GM19395 (cell line): ENCODE measurements at regions not wholly inside any gene's neighbourhood (a gene's known extent, or its start where the extent isn't known, plus 50 kb on each side); places are given as distances from the start of the nearest gene placed in this dataset.
"Not testable (repeated sequence)": the region's sequence is repeated elsewhere in the genome, so short reads cannot be mapped to it uniquely, and the experiment has no call there.

Experiments
- ATAC-seq: cut with Tn5 transposase; IDR thresholded peaks from one replicate; pipeline ENCODE4 v1.9.1; 2021; ENCODE audit warnings: mild to moderate bottlenecking, moderate library complexity; ENCODE audit not compliant: unreplicated experiment

DNA sequence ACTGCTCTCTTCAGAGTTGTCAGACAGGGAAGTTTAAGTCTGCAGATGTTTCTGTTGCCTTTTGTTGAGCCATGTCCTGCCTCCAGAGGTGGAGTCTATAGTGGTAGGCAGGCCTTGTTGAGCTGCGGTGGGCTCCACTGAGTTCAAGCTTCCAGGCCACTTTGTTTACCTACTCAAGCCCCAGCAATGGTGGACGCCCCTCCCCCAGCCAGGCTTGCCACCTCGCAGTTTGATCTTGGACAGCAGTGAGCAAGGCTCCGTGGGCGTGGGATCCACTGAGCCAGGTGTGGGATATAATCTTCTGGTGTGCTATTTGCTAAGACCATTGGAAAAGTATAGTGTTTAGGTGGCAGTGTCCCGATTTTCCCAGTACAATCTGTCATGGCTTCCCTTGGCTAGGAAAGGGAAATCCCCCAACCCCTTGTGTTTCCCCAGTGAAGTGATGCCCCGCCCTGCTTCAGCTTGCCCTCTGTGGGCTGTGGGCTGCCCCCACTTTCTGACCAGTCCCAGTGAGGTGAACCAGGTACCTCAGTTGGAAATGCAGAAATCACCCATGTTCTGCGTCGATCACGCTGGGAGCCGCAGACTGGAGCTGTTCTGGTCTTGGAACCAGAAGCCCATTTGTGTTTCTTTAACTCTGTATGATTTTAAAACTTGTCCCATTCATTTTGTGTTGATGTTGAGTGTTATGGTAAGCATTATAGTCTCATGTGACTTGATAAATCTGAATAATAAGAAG, 89.2 kb upstream of the CALCR start:
- no peak for ATAC-seq

- not testable (repeated sequence) for ATAC-seq
Measured at GRCh38 chr7:93658163-93658562, 83.6 kb upstream of the CALCR start.

GRCh38 chr7:93651603-93652159, 77.2 kb upstream of the CALCR start:
- ATAC-seq: no peak

GRCh38 chr7:93646538-93646937, 72.0 kb upstream of the CALCR start:
- ATAC-seq: no peak

DNA sequence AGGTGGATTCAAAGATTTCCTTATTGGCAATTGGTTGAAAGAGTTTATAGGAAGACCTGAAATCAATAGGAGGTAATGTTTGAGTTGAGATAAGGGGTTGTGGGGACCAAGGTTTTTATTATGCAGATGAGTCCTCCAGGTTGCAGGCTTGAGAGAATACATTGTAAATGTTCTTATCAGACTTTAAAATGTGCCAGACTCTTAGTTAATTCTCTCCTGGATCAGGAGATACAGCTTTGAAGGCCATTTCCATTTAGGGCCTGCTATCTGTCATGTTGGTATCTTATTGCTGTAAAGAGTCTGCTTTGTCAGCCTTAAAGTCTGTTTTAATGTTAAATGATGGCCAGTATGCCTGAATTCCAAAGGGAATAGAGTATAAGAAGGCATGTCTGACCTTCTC, 61.8 kb upstream of the CALCR start:
- no peak for ATAC-seq

GRCh38 chr7:93632371-93632770, 57.8 kb upstream of the CALCR start:
- ATAC-seq: no peak

DNA sequence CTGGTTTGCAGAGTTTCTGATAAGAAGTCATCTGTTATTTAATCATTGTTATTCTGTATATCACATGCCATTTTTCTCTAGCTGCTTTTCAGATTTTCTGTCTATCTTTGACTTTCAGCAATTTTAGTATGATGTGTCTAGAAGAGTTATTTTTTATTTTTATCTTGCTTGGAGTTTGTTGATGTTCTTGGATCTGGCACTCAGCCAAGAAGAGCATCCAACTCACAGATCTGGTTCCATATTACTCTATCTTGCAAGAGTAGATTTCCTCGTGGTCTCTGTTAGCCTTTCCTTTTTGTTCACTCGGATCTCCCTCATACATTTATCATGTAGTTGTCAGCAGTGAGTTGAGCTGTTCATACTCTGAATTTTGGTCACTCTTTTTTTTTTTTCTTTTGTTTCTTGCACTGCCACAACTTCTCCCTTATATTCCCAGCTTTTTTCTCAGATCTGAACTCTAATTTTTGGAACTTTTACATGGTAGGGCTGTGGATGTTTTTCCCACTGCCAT, 54.8 kb upstream of the CALCR start:
- no peak for ATAC-seq

DNA sequence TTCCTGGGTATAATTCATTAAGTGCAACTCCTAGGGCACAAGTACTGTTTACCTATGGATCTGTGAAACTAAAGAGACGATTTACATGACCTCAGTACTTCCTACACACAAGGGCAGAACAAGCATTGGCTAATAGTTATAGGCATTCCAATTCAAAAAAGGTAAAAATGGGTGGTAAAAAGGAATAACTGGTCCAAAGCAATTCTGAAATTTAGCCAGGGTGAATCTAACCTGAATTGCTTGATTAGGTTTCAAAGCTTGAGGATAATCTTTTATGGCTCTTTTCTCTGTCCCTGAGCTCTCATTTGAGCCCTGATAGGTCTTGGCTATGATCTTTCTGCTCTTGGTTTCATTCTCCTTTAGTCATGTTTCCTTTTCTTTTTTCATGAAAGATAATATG, 52.3 kb upstream of the CALCR start:
- ATAC-seq: no peak
